ENCODE measurements at regions not wholly inside any gene's neighbourhood (a gene's known extent, or its start where the extent isn't known, plus 50 kb on each side); places are given as distances from the start of the nearest gene placed in this dataset.
"Not testable (repeated sequence)": the region's sequence is repeated elsewhere in the genome, so short reads cannot be mapped to it uniquely, and the experiment has no call there.

DNA sequence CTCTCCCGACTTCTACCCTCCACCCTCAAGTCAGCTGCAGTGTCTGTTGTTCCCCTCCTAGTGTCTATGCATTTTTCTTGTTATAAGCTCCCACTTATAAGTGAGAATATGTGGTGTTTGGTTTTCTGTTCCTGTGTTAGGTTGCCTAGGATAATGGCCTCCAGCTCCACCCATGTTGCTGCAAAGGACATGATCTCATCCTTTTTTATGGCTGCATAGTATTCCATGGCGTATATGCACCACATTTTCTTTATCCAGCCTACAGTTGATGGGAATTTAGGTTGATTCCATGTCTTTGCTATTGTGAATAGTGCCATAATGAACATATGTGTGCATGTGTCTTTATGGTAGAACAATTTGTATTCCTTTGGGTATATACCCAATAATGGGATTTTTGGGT lies 80.7 kb downstream of the SPTSSA start:
- not testable (repeated sequence) for DNase-seq (ENCODE audit: low read depth in 2 of 2)

GRCh38 chr14:34380471-34380845 lies 81.6 kb downstream of the SPTSSA start:
- DNase-seq (ENCODE audit: low read depth in 2 of 2), result no peak

DNA sequence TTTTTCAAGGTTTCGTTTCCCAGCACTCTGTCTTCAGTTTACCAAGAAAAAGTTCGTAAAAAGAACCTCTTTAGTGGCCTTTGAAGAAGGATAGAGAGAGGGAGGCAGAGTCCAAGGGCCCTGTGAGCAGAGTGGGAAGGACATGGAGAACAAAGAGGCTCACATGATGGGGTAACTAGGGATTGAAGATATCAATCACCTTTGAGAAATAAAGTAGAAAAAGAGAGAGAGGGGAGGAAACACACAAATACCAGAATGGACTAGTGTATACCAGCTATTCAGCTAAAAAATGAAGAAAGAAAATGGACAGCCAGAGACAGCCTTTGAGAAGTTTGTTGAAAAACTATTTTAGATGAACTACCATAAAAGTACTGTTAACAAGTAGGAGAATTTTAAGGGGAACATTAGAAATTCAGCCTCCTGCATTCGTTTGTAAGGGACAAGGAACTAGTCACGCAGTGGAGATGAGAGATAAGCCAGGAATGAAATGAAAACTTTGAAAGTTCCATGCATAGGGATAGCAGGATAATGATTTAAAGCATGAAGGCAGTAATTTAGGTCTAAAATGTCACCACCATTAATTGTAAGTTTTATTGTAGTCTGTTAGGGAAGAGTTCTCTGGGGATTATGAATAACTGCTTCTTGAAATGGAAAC lies 82.1 kb downstream of the SPTSSA start:
- DNase-seq (ENCODE audit: low read depth in 2 of 2), result no peak

- no peak for DNase-seq (ENCODE audit: low read depth in 2 of 2)
Measured at GRCh38 chr14:34376649-34377267, 85.3 kb downstream of the SPTSSA start.

- no peak for DNase-seq (ENCODE audit: low read depth in 2 of 2)
Measured at GRCh38 chr14:34374998-34375740, 86.9 kb downstream of the SPTSSA start.

DNA sequence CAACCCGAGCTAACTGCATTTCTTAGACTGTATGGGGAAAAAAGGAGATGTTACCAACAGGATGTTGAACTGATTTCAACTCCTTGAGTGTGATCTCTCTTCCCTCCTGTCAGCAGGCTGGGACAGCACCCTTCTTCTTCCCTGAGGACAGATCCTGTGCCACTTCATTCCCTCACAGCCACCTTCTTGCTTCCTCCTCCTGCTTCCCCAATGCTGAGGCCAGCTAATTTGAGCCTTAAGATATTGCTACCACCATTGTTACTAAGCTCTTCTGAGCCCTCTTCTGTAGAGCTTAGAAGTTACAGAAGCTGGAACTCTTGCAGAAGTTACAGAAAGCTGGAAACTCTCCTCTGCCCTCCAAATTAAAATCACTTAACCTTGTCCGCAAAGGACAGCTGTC lies 88.8 kb downstream of the SPTSSA start:
- DNase-seq (ENCODE audit: low read depth in 2 of 2), result no peak

DNA sequence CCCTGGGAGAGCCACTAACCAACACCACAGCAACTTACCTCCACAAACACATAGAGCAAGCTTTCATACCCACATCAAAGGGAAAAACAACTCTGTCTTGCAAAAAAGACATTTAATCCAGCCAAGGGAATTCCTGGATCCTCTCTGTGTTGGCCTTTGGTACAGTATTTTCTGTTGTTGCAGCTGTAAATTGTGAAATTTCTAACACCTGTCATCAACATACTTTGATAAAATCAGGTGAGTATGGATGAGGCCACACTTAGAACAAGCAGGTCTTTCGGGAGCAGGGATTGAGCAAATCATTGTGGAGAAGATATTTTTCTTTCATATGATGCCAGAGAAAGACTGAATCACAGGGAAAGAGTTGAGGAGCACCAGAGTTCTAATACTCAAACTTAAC lies 89.3 kb downstream of the SPTSSA start:
- DNase-seq (ENCODE audit: low read depth in 2 of 2), result no peak

DNA sequence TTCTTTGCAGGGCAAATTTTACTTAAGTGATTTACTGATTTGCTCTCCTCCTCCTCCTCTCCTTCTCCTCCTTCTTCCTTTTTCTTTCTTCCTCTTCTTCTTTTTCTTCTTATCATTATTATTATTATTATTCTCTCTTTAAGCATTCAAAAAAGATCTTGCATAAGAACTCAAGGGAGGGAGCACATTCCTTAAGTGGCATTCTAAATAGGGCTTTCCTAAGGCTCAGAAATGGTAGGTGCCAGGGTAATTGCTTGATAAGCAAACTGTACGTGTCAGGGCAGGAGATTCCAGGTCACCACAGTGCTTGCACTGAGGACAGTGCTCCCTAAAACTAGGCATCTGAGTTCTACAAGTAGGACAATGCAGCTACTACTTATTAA lies 92.4 kb downstream of the SPTSSA start:
- no peak for DNase-seq (ENCODE audit: low read depth in 2 of 2)

- DNase-seq (ENCODE audit: low read depth in 2 of 2), result no peak
Measured at GRCh38 chr14:34368971-34369647, 92.9 kb downstream of the SPTSSA start.

DNA sequence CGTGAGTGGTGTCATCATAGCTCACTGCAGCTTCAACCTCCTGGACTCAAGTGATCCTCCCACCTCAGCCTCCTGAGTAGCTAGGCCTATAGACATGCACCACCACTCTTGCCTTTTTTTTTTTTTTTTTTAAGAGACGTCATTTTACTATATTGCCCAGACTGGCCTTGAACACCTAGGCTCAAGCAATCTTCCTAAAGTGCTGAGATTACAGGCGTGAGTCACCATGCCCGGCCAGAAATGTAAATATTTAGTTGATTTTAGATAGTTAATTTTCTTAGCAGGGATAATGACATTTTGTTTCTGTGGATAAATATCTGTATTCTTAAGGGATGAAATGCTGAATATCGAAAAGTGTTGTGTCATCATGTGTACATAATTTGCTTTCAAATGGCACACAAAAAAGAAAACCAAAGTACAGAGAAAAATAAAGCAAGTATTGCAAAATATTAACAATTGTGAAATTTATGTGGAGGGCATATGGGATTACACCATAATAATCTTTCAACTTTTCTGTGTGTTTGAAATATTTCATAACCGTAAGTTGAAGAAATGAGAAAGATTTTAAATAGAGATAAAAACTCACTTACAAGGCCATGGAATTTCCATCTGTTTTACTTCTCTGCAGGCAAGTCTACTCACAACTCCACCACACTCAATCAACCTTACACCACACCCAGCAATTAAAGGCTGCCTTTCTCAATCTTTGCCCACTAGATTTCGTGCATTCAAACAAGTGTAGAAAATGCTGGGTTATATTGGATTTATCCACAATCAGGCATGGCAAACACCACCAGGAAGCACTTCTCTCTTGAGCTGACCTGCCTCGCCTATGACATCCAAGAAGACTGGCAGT lies 93.7 kb downstream of the SPTSSA start:
- no peak for DNase-seq (ENCODE audit: low read depth in 2 of 2)

DNA sequence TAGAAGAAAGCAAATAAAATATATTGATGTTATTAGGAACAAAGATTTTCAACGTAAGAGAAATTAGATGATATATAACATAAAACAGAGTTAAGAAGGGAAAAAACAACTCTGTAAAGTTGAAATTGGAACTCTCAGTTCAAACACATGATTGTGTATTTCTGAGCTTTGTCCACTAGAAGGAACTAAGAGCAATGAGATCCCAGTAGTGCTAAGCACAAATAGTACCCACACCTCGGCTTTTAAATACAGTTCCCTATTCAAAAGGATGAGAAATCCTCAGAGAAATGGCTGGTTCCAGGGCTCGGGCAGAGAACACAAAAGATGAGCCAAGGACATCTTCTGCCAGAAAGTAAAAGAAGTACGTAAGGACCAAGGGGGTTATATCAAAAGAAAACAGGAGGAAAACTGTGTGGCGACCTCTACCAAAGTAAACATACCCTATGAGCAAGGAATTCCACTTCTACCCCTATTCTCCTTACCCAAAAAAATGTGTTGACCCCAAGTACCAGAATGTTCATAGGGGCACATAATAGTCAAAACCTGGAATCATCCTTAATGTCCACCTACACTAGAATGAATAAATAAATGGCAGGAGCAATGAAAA lies 96.6 kb downstream of the SPTSSA start:
- DNase-seq (ENCODE audit: low read depth in 2 of 2), result no peak

DNA sequence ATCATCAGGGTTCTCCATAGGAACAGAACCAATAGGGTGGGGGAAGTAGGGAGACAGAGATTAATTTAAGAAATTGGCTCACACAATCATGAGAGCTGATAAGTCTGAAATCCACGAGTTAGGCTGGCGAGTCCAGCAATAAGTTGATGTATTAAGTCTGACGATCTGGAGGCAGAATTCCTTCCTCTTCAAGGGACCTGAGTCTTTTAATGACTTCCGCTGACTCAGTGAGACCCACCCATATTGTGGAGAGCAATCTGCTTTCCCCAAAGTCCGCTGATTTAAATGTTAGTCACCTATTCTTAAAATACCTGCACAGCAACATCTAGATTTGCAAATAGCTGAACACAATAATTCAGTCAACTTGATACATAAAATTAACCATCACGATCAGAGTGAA lies 97.8 kb downstream of the SPTSSA start:
- DNase-seq (ENCODE audit: low read depth in 2 of 2), result no peak

GRCh38 chr14:34363733-34364134 lies 98.3 kb downstream of the SPTSSA start:
- no peak for DNase-seq (ENCODE audit: low read depth in 2 of 2)

- DNase-seq (ENCODE audit: low read depth in 2 of 2), result no peak
Measured at GRCh38 chr14:34362641-34363251, 99.3 kb downstream of the SPTSSA start.

DNA sequence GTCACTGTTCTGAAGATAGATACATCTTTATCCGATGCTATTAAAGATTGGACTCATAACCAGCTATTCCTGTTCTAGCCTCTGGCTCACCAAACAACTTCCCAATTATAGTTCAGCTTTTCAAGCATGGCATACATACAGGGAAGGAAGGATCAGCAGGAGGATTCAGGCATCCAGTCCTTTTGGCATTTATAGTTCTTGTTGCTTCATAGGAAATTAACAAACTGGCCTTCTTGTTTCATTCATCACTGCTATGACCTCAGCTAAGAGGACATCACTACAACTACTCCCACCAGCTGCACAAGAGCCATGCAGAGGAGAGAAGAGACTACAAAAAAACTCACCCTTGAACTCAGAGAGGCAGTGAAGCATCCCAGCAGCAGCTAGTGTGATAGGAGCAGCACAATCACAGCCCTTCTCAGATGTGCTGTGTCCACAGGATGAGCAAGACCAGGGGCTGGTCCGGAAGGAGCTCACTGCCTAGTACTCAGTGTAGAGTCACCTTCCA lies 100.5 kb downstream of the SPTSSA start:
- no peak for DNase-seq (ENCODE audit: low read depth in 2 of 2)

DNA sequence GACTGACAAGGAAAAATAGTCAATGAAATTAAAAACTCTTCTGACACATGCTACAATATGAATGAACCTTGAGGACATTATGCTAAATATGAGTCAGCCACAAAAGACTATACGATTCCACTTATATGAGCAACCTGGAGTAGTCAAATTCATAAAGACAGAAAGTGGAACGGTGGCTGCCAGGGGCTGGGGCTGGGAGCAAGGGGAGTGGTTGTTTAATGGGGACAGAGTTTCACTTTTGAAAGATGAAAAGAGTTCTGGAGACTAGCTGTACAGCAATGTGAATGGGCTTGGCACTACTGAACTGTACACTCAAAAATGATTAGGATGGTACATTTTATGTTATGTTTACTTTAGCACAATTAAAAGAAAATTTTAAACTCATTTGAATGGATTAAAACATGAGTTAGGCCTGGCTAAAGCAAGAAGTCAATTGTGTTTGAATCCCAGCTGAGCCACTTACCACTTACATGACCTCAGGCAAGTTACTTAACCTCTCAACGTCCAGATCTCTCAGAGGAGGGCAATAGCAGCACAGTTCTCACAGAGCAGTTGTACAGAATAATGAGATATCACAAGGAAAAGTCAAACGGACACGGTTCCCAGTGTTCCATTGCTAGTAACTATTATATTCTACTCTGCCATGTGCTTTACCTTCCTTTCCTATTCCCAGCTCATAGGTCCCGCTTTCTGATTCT lies 102.5 kb downstream of the SPTSSA start:
- DNase-seq (ENCODE audit: low read depth in 2 of 2), result no peak

GRCh38 chr14:34356264-34356654 lies 105.8 kb downstream of the SPTSSA start:
- DNase-seq (ENCODE audit: low read depth in 2 of 2), result no peak

DNA sequence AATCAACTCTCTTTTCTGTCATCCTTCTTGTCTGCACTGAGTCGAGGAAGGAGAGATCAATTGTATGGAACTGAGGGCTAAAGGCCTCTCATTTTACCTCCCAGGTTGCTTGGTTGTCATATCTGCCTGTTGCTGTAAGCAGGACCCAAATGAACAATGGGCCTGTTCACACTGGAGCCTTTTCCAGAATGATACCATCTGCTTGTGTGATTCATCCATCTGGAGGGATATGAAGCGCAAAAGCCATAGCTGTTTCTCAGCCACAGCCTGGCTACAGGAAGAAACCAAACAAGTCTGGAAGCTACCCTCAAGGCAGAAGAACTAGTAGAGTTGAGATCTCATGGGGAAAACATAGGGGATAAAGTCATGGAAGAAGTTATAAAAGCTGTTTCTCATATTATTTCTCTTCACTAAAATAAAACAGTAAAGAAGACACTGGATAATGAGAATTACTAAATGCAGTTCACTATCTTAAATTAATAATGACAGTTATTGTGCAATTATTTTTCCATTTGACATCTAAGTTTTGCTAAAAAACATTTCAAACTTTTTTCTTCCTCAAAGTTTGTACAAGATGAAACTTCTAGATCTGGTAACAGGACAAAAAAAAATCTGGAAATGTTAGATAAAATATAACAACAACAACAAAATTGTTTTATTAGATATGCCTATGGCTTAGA lies 106.3 kb downstream of the SPTSSA start:
- no peak for DNase-seq (ENCODE audit: low read depth in 2 of 2)

DNA sequence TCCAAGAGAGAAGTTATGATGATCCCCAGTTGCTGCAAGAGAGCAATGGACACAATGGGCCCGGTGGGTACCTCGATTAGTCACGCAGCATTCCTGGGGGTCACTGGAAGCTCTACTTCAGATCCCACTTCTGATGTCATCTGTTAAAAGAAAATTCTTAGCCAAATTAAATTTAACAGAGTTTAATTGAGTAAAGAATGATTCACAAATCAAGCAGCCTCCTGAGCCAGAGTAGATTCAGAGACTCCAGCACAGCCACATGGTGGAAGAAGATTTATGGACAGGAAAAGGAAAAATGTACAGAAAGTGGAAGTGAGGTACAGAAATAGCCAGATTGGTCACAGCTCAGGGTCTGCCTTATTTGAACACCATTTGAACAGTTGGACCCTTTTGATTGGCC lies 107.5 kb downstream of the SPTSSA start:
- DNase-seq (ENCODE audit: low read depth in 2 of 2), result no peak
